ENCODE measurements at regions not wholly inside any gene's neighbourhood (a gene's known extent, or its start where the extent isn't known, plus 50 kb on each side); places are given as distances from the start of the nearest gene placed in this dataset.
"Not testable (repeated sequence)": the region's sequence is repeated elsewhere in the genome, so short reads cannot be mapped to it uniquely, and the experiment has no call there.

- H3K4me3 ChIP-seq (ENCODE audit: low read length), result no peak overlapping the region
- DNase-seq (ENCODE audit: low read depth), result no peak
- TF ChIP-seq CTCF (IDR thresholded peaks at IDR 0.05; ENCODE audit: insufficient read depth, low read depth, low read length, missing control alignments), result no peak
Measured at GRCh38 chr9:13919401-13919800, 394.5 kb downstream of the NFIB start.

GRCh38 chr9:13917534-13917933 is 396.4 kb downstream of the NFIB start:
- no peak for TF ChIP-seq CTCF (IDR thresholded peaks at IDR 0.05; ENCODE audit: insufficient read depth, low read depth, low read length, missing control alignments)
- DNase-seq (ENCODE audit: low read depth), result no peak
- no peak overlapping the region for H3K4me3 ChIP-seq (ENCODE audit: low read length)

GRCh38 chr9:13915591-13916301 is 398.2 kb downstream of the NFIB start:
- no peak overlapping the region for H3K4me3 ChIP-seq (ENCODE audit: low read length)
- TF ChIP-seq CTCF (IDR thresholded peaks at IDR 0.05; ENCODE audit: insufficient read depth, low read depth, low read length, missing control alignments), result no peak
- no peak for DNase-seq (ENCODE audit: low read depth)

- DNase-seq (ENCODE audit: low read depth), result no peak
- TF ChIP-seq CTCF (IDR thresholded peaks at IDR 0.05; ENCODE audit: insufficient read depth, low read depth, low read length, missing control alignments), result no peak
- H3K4me3 ChIP-seq (ENCODE audit: low read length), result no peak overlapping the region
Measured at GRCh38 chr9:13915131-13915530, 398.8 kb downstream of the NFIB start.

- DNase-seq (ENCODE audit: low read depth), result no peak
- no peak for TF ChIP-seq CTCF (IDR thresholded peaks at IDR 0.05; ENCODE audit: insufficient read depth, low read depth, low read length, missing control alignments)
Measured at GRCh38 chr9:13911473-13911872, 402.5 kb downstream of the NFIB start.

GRCh38 chr9:13907842-13908241 is 406.1 kb downstream of the NFIB start:
- H3K4me3 ChIP-seq (ENCODE audit: low read length); DNase-seq (ENCODE audit: low read depth): not testable (repeated sequence)

More at GRCh38 chr9:13911473-13911872, 402.5 kb downstream of the NFIB start:
- no peak overlapping the region for H3K4me3 ChIP-seq (ENCODE audit: low read length)

- H3K4me3 ChIP-seq (ENCODE audit: low read length), result no peak overlapping the region
- DNase-seq (ENCODE audit: low read depth), result no peak
- TF ChIP-seq CTCF (IDR thresholded peaks at IDR 0.05; ENCODE audit: insufficient read depth, low read depth, low read length, missing control alignments), result no peak
Measured at GRCh38 chr9:13904746-13905145, 409.2 kb downstream of the NFIB start.

Data from epithelial cell of esophagus (primary cell).